ENCODE measurements at regions not wholly inside any gene's neighbourhood (a gene's known extent, or its start where the extent isn't known, plus 50 kb on each side); places are given as distances from the start of the nearest gene placed in this dataset.

DNA sequence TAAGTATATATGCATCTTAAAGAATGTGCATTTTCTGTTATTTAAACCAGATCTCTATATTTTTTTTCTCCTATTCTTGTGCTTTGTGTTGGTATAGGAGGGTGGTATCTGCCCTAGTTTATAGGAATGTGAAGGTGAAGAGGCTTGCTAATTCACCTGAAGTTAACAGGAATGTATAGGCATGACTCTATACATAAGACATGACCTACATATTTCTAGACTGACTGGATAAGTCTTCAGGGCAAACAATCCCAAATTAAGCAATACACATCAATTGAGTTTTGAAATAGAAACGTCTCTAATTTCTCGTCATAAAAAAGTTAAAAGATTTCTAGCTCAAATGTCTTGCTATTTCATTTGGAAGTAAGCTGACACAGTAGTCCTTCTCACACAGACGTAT lies 410.0 kb downstream of the DIPK2A start:
- TF ChIP-seq, protein P1, sequence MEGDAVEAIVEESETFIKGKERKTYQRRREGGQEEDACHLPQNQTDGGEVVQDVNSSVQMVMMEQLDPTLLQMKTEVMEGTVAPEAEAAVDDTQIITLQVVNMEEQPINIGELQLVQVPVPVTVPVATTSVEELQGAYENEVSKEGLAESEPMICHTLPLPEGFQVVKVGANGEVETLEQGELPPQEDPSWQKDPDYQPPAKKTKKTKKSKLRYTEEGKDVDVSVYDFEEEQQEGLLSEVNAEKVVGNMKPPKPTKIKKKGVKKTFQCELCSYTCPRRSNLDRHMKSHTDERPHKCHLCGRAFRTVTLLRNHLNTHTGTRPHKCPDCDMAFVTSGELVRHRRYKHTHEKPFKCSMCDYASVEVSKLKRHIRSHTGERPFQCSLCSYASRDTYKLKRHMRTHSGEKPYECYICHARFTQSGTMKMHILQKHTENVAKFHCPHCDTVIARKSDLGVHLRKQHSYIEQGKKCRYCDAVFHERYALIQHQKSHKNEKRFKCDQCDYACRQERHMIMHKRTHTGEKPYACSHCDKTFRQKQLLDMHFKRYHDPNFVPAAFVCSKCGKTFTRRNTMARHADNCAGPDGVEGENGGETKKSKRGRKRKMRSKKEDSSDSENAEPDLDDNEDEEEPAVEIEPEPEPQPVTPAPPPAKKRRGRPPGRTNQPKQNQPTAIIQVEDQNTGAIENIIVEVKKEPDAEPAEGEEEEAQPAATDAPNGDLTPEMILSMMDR (IDR thresholded peaks at IDR 0.05) = no peak
- no peak for TF ChIP-seq POLR2AphosphoS5 (IDR thresholded peaks at IDR 0.05; ENCODE audit: insufficient read depth in 1 of 2, low read depth in 1 of 2)
